Adrenal gland (tissue), 5 donors: ENCODE measurements at regions not wholly inside any gene's neighbourhood (a gene's known extent, or its start where the extent isn't known, plus 50 kb on each side); places are given as distances from the start of the nearest gene placed in this dataset.

Source experiments
- POLR2A ChIP-seq, 2 donors: fragments of 450-650 bp; IDR thresholded peaks; one replicate each; pipeline ENCODE4 v1.6.1; 2017; ENCODE audit warnings: antibody characterized with exemption in 2 of 2, mild to moderate bottlenecking in 2 of 2, moderate library complexity in 1 of 2
- TF ChIP-seq, protein P1 (sequence below), 6 experiments: fragments of 450-650 bp in 4 of 6; fragments of 200-600 bp in 2 of 6; sonication (generic) in 1 of 6; IDR thresholded peaks; 1 replicate in 5 of 6; 2 replicates in 1 of 6; pipeline versions ENCODE4 v1.5.1 to v1.8.0; 2016 to 2021; ENCODE audit warnings: antibody characterized with exemption in 6 of 6, mild to moderate bottlenecking in 2 of 6, moderate library complexity in 1 of 6
- donor health status: DM: no; HTN: no; CAD: no.

DNA sequence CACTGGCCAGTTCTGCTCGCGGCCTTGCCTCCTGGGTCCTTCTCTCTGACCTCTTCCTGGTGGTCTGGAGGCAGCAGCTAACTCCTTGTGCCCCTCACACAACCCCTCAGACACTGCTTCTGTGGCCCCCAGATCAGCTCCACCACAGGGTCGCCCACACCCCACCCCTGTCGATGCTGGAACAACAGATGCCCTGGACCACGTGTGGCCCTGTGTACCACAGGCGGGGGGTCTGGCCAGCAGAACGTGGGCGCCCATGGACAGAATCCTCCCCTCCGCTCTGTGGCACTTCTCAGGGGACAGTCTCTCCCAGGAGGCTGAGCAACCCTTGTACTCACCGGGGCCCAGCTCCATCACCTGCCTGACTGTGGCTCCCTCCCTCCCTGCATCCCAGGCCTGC lies 245.6 kb downstream of the NDUFA10 start:
- no peak for TF ChIP-seq POLR2A (IDR thresholded peaks at IDR 0.05)
- TF ChIP-seq, protein P1, sequence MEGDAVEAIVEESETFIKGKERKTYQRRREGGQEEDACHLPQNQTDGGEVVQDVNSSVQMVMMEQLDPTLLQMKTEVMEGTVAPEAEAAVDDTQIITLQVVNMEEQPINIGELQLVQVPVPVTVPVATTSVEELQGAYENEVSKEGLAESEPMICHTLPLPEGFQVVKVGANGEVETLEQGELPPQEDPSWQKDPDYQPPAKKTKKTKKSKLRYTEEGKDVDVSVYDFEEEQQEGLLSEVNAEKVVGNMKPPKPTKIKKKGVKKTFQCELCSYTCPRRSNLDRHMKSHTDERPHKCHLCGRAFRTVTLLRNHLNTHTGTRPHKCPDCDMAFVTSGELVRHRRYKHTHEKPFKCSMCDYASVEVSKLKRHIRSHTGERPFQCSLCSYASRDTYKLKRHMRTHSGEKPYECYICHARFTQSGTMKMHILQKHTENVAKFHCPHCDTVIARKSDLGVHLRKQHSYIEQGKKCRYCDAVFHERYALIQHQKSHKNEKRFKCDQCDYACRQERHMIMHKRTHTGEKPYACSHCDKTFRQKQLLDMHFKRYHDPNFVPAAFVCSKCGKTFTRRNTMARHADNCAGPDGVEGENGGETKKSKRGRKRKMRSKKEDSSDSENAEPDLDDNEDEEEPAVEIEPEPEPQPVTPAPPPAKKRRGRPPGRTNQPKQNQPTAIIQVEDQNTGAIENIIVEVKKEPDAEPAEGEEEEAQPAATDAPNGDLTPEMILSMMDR (IDR thresholded peaks at IDR 0.05): no peak
